Ishikawa (cell line): ENCODE measurements at regions not wholly inside any gene's neighbourhood (a gene's known extent, or its start where the extent isn't known, plus 50 kb on each side); places are given as distances from the start of the nearest gene placed in this dataset.

Experiments used
- CEBPB ChIP-seq: IDR thresholded peaks from 2 replicates; pipeline ENCODE4 v1.6.1; 2012
- EGR1 ChIP-seq: IDR thresholded peaks from 2 replicates; pipeline ENCODE4 v1.6.1; 2012
- EP300 ChIP-seq: IDR thresholded peaks from 2 replicates; pipeline ENCODE4 v1.6.1; 2012; ENCODE audit warnings: borderline replicate concordance
- FOXM1 ChIP-seq: IDR thresholded peaks from 2 replicates; pipeline ENCODE4 v1.6.1; 2012; ENCODE audit warnings: low read depth, borderline replicate concordance
- NFIC ChIP-seq: IDR thresholded peaks from 2 replicates; pipeline ENCODE4 v1.6.1; 2012
- RAD21 ChIP-seq: IDR thresholded peaks from 2 replicates; pipeline ENCODE4 v1.6.1; 2012; ENCODE audit warnings: low read depth
- TAF1 ChIP-seq: IDR thresholded peaks from 2 replicates; pipeline ENCODE4 v1.6.1; 2012; ENCODE audit warnings: low read depth, mild to moderate bottlenecking
- TCF12 ChIP-seq: IDR thresholded peaks from 2 replicates; pipeline ENCODE4 v1.6.1; 2012; ENCODE audit warnings: low read depth
- TEAD4 ChIP-seq: IDR thresholded peaks from 2 replicates; pipeline ENCODE4 v1.6.1; 2012
- USF1 ChIP-seq: IDR thresholded peaks from 2 replicates; pipeline ENCODE4 v1.6.1; 2012
- YY1 ChIP-seq: IDR thresholded peaks from 2 replicates; pipeline ENCODE4 v1.6.1; 2012; ENCODE audit warnings: low read depth
- ZBTB7A ChIP-seq: IDR thresholded peaks from 2 replicates; pipeline ENCODE4 v1.6.1; 2012; ENCODE audit warnings: low read depth
- TF ChIP-seq, protein P1 (sequence below): IDR thresholded peaks from 2 replicates; pipeline ENCODE4 v1.6.1; 2012
- TF ChIP-seq, protein P2 (sequence below): IDR thresholded peaks from 2 replicates; pipeline ENCODE4 v1.6.1; 2012; ENCODE audit warnings: low read depth, mild to moderate bottlenecking

DNA sequence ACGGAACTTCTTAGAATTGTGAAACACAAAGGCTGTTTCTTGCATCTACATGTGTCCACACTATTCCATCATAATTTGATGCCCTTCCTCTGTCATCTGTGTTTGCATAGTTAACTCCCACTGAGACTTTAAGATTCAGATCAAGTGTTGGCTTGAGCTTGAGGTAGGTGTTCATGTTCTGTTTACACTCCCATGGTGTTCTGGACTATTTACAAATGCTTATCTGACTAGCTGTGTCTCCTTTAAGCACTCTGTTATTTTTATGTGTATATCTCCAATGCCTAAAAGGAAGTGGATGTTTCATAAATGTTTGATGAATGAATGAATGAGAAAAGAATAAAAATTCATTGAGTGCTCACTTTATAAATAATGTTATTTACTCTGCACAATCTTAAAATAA, 622.7 kb downstream of the RAB28 start:
- no peak for TF ChIP-seq TAF1
- no peak for TF ChIP-seq RAD21
- TF ChIP-seq, protein P1, sequence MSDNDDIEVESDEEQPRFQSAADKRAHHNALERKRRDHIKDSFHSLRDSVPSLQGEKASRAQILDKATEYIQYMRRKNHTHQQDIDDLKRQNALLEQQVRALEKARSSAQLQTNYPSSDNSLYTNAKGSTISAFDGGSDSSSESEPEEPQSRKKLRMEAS = no peak
- TF ChIP-seq TEAD4 = no peak
- no peak for TF ChIP-seq EP300
- no peak for TF ChIP-seq CEBPB
- TF ChIP-seq, protein P2, sequence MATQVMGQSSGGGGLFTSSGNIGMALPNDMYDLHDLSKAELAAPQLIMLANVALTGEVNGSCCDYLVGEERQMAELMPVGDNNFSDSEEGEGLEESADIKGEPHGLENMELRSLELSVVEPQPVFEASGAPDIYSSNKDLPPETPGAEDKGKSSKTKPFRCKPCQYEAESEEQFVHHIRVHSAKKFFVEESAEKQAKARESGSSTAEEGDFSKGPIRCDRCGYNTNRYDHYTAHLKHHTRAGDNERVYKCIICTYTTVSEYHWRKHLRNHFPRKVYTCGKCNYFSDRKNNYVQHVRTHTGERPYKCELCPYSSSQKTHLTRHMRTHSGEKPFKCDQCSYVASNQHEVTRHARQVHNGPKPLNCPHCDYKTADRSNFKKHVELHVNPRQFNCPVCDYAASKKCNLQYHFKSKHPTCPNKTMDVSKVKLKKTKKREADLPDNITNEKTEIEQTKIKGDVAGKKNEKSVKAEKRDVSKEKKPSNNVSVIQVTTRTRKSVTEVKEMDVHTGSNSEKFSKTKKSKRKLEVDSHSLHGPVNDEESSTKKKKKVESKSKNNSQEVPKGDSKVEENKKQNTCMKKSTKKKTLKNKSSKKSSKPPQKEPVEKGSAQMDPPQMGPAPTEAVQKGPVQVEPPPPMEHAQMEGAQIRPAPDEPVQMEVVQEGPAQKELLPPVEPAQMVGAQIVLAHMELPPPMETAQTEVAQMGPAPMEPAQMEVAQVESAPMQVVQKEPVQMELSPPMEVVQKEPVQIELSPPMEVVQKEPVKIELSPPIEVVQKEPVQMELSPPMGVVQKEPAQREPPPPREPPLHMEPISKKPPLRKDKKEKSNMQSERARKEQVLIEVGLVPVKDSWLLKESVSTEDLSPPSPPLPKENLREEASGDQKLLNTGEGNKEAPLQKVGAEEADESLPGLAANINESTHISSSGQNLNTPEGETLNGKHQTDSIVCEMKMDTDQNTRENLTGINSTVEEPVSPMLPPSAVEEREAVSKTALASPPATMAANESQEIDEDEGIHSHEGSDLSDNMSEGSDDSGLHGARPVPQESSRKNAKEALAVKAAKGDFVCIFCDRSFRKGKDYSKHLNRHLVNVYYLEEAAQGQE = no peak
- TF ChIP-seq YY1 = no peak
- TF ChIP-seq NFIC = no peak
- TF ChIP-seq USF1 = no peak
- TF ChIP-seq EGR1 = no peak
- no peak for TF ChIP-seq TCF12
- TF ChIP-seq FOXM1 = no peak
- no peak for TF ChIP-seq ZBTB7A
